ENCODE measurements at regions not wholly inside any gene's neighbourhood (a gene's known extent, or its start where the extent isn't known, plus 50 kb on each side); places are given as distances from the start of the nearest gene placed in this dataset.

GRCh38 chr2:212726403-212726802 is 187.8 kb upstream of the ERBB4 start:
- TF ChIP-seq POLR2A (IDR thresholded peaks at IDR 0.05) (no peak), CTCF (IDR thresholded peaks at IDR 0.05) (no peak)
